ENCODE measurements at regions not wholly inside any gene's neighbourhood (a gene's known extent, or its start where the extent isn't known, plus 50 kb on each side); places are given as distances from the start of the nearest gene placed in this dataset.
A peak's percentile ranks its signal among the peaks of the same experiment; 100 is the strongest.
"Not testable (repeated sequence)": the region's sequence is repeated elsewhere in the genome, so short reads cannot be mapped to it uniquely, and the experiment has no call there.

GRCh38 chr20:48060841-48061720, 275.8 kb upstream of the SULF2 start:
- in situ Hi-C loops (cut with HindIII; ENCODE audit: low pct_ligation_motif_present, low pct_unique_long_range_greater_than_20kb, low sequenced_read_pairs), result no loop called here
- no peak for DNase-seq

- no peak for DNase-seq
- in situ Hi-C loops (cut with HindIII; ENCODE audit: low pct_ligation_motif_present, low pct_unique_long_range_greater_than_20kb, low sequenced_read_pairs), result no loop called here
Observed at GRCh38 chr20:48058611-48059559, 273.6 kb upstream of the SULF2 start.

GRCh38 chr20:48057739-48058138, 272.5 kb upstream of the SULF2 start:
- in situ Hi-C loops (cut with HindIII; ENCODE audit: low pct_ligation_motif_present, low pct_unique_long_range_greater_than_20kb, low sequenced_read_pairs), result no loop called here
- no peak for DNase-seq

- in situ Hi-C loops (cut with HindIII; ENCODE audit: low pct_ligation_motif_present, low pct_unique_long_range_greater_than_20kb, low sequenced_read_pairs), result no loop called here
- DNase-seq, result no peak
Observed at GRCh38 chr20:48057251-48057650, 272.0 kb upstream of the SULF2 start.

- DNase-seq, result no peak
- in situ Hi-C loops (cut with HindIII; ENCODE audit: low pct_ligation_motif_present, low pct_unique_long_range_greater_than_20kb, low sequenced_read_pairs), result no loop called here
Observed at GRCh38 chr20:48056218-48056617, 270.9 kb upstream of the SULF2 start.

- DNase-seq, result no peak
- in situ Hi-C loops (cut with HindIII; ENCODE audit: low pct_ligation_motif_present, low pct_unique_long_range_greater_than_20kb, low sequenced_read_pairs), result no loop called here
Observed at GRCh38 chr20:48054051-48054450, 268.8 kb upstream of the SULF2 start.

GRCh38 chr20:48052475-48052835, 267.2 kb upstream of the SULF2 start:
- in situ Hi-C loops (cut with HindIII; ENCODE audit: low pct_ligation_motif_present, low pct_unique_long_range_greater_than_20kb, low sequenced_read_pairs), result no loop called here
- DNase-seq, result no peak

GRCh38 chr20:48051794-48052474, 266.7 kb upstream of the SULF2 start:
- peak; percentile 27 for DNase-seq
- in situ Hi-C loops (cut with HindIII; ENCODE audit: low pct_ligation_motif_present, low pct_unique_long_range_greater_than_20kb, low sequenced_read_pairs), result no loop called here

- in situ Hi-C loops (cut with HindIII; ENCODE audit: low pct_ligation_motif_present, low pct_unique_long_range_greater_than_20kb, low sequenced_read_pairs), result no loop called here
Observed at GRCh38 chr20:48049641-48050040, 264.4 kb upstream of the SULF2 start.

GRCh38 chr20:48049171-48049570, 263.9 kb upstream of the SULF2 start:
- in situ Hi-C loops (cut with HindIII; ENCODE audit: low pct_ligation_motif_present, low pct_unique_long_range_greater_than_20kb, low sequenced_read_pairs), result no loop called here

More at GRCh38 chr20:48049641-48050040, 264.4 kb upstream of the SULF2 start:
- DNase-seq, result no peak

GRCh38 chr20:48047447-48047846, 262.2 kb upstream of the SULF2 start:
- DNase-seq, result no peak
- in situ Hi-C loops (cut with HindIII; ENCODE audit: low pct_ligation_motif_present, low pct_unique_long_range_greater_than_20kb, low sequenced_read_pairs), result no loop called here

More at GRCh38 chr20:48049171-48049570, 263.9 kb upstream of the SULF2 start:
- no peak for DNase-seq

- no peak for DNase-seq
- in situ Hi-C loops (cut with HindIII; ENCODE audit: low pct_ligation_motif_present, low pct_unique_long_range_greater_than_20kb, low sequenced_read_pairs), result no loop called here
Observed at GRCh38 chr20:48042628-48043027, 257.3 kb upstream of the SULF2 start.

GRCh38 chr20:48041078-48041780, 255.9 kb upstream of the SULF2 start:
- in situ Hi-C loops (cut with HindIII; ENCODE audit: low pct_ligation_motif_present, low pct_unique_long_range_greater_than_20kb, low sequenced_read_pairs), result no loop called here
- DNase-seq, result no peak

GRCh38 chr20:48040491-48040890, 255.2 kb upstream of the SULF2 start:
- no peak for DNase-seq
- in situ Hi-C loops (cut with HindIII; ENCODE audit: low pct_ligation_motif_present, low pct_unique_long_range_greater_than_20kb, low sequenced_read_pairs), result no loop called here

GRCh38 chr20:48040051-48040450, 254.8 kb upstream of the SULF2 start:
- DNase-seq, result no peak
- in situ Hi-C loops (cut with HindIII; ENCODE audit: low pct_ligation_motif_present, low pct_unique_long_range_greater_than_20kb, low sequenced_read_pairs), result no loop called here

GRCh38 chr20:48039514-48039913, 254.2 kb upstream of the SULF2 start:
- no peak for DNase-seq
- in situ Hi-C loops (cut with HindIII; ENCODE audit: low pct_ligation_motif_present, low pct_unique_long_range_greater_than_20kb, low sequenced_read_pairs), result no loop called here

- DNase-seq, result no peak
- in situ Hi-C loops (cut with HindIII; ENCODE audit: low pct_ligation_motif_present, low pct_unique_long_range_greater_than_20kb, low sequenced_read_pairs), result no loop called here
Observed at GRCh38 chr20:48038713-48039112, 253.4 kb upstream of the SULF2 start.

- in situ Hi-C loops (cut with HindIII; ENCODE audit: low pct_ligation_motif_present, low pct_unique_long_range_greater_than_20kb, low sequenced_read_pairs); DNase-seq: not testable (repeated sequence)
Observed at GRCh38 chr20:48037798-48038197, 252.5 kb upstream of the SULF2 start.
